ENCODE measurements at regions not wholly inside any gene's neighbourhood (a gene's known extent, or its start where the extent isn't known, plus 50 kb on each side); places are given as distances from the start of the nearest gene placed in this dataset.
"Not testable (repeated sequence)": the region's sequence is repeated elsewhere in the genome, so short reads cannot be mapped to it uniquely, and the experiment has no call there.

- Histone ChIP-seq H3K27ac (ENCODE audit: low read depth in 1 of 2, low read length in 2 of 2) (no peak overlapping the region), H3K9ac (ENCODE audit: low read depth in 1 of 2, low read length in 2 of 2) (no peak overlapping the region), H3K4me1 (ENCODE audit: control insufficient read depth in 4 of 4, insufficient read depth in 4 of 4, low read length in 3 of 4) (peaks cover 0 to 11% (median 5%) of the 10 kb centered on the region in 4 donors), H3K36me3 (ENCODE audit: control insufficient read depth in 4 of 4, insufficient read depth in 3 of 4, low read depth in 1 of 4, low read length in 3 of 4) (no peaks in the 10 kb centered on the region), H3K4me3 (ENCODE audit: low read depth in 1 of 3, low read length in 3 of 3) (no peak overlapping the region), H3K9me3 (ENCODE audit: control insufficient read depth in 4 of 4, low read length in 3 of 4) (no peaks in the 10 kb centered on the region), H3K27me3 (ENCODE audit: control insufficient read depth in 4 of 4, insufficient read depth in 4 of 4, low read length in 3 of 4) (no peaks in the 10 kb centered on the region)
- TF ChIP-seq SP1 (IDR thresholded peaks at IDR 0.05) (peak; percentile 42), FOXA1 (IDR thresholded peaks at IDR 0.05) (no peak), EGR1 (IDR thresholded peaks at IDR 0.05; ENCODE audit: low read depth in 2 of 2) (no peak), FOXA2 (IDR thresholded peaks at IDR 0.05) (no peak), RXRA (IDR thresholded peaks at IDR 0.05) (peak; percentile 31 to 41), HNF4A (conservative IDR thresholded peaks at IDR 0.05) (peak; percentile 54 to 57)
- TF ChIP-seq, protein P1, sequence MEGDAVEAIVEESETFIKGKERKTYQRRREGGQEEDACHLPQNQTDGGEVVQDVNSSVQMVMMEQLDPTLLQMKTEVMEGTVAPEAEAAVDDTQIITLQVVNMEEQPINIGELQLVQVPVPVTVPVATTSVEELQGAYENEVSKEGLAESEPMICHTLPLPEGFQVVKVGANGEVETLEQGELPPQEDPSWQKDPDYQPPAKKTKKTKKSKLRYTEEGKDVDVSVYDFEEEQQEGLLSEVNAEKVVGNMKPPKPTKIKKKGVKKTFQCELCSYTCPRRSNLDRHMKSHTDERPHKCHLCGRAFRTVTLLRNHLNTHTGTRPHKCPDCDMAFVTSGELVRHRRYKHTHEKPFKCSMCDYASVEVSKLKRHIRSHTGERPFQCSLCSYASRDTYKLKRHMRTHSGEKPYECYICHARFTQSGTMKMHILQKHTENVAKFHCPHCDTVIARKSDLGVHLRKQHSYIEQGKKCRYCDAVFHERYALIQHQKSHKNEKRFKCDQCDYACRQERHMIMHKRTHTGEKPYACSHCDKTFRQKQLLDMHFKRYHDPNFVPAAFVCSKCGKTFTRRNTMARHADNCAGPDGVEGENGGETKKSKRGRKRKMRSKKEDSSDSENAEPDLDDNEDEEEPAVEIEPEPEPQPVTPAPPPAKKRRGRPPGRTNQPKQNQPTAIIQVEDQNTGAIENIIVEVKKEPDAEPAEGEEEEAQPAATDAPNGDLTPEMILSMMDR (IDR thresholded peaks at IDR 0.05; ENCODE audit: low read depth, low read length, missing input control) = no peak
- WGBS = 57% methylated on average over 2 of the region's 2 CpGs
- no peak for DNase-seq (ENCODE audit: low spot score)
These were observed 290.2 kb upstream of the ERCC4 start for GRCh38 chr16:13629704-13630103.

GRCh38 chr16:13630374-13630773 lies 289.6 kb upstream of the ERCC4 start:
- peaks cover 0 to 11% (median 5%) of the 10 kb centered on the region in 4 donors for H3K4me1 ChIP-seq (ENCODE audit: control insufficient read depth in 4 of 4, insufficient read depth in 4 of 4, low read length in 3 of 4)

DNA sequence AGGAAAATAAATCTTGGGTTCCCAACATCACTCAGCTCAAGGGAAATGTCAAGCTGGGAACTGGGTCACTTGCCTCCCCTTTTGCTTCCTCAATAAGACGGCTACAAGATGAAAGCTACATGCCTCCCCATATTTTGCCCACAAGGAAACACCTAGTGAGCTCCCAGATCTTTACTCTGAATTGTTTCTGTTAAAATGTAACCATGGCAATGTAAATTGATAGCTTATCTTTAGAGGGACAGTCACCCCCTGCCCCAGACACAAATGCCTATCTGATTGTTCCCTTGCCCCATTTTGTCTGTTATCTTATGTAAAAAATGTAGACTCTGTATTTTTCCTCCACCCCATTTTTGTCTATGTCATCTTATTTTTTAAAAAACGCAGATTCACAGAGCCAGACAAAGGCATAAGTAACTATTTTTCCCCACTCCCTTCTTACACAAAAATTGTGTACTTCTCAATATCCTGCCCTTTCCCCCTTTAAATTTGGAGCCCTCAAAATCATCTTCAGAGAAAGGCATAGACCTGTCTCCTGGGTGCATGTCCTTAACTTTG lies 288.7 kb upstream of the ERCC4 start:
- Histone ChIP-seq H3K27ac (ENCODE audit: low read depth in 1 of 2, low read length in 2 of 2) (no peak overlapping the region), H3K27me3 (ENCODE audit: control insufficient read depth in 4 of 4, insufficient read depth in 4 of 4, low read length in 3 of 4) (no peaks in the 10 kb centered on the region), H3K36me3 (ENCODE audit: control insufficient read depth in 4 of 4, insufficient read depth in 3 of 4, low read depth in 1 of 4, low read length in 3 of 4) (no peaks in the 10 kb centered on the region), H3K4me3 (ENCODE audit: low read depth in 1 of 3, low read length in 3 of 3) (no peak overlapping the region), H3K9me3 (ENCODE audit: control insufficient read depth in 4 of 4, low read length in 3 of 4) (no peaks in the 10 kb centered on the region), H3K4me1 (ENCODE audit: control insufficient read depth in 4 of 4, insufficient read depth in 4 of 4, low read length in 3 of 4) (peaks cover 0 to 11% (median 5%) of the 10 kb centered on the region in 4 donors), H3K9ac (ENCODE audit: low read depth in 1 of 2, low read length in 2 of 2) (no peak overlapping the region)
- TF ChIP-seq, protein P2, sequence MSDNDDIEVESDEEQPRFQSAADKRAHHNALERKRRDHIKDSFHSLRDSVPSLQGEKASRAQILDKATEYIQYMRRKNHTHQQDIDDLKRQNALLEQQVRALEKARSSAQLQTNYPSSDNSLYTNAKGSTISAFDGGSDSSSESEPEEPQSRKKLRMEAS (IDR thresholded peaks at IDR 0.05) = no peak
- TF ChIP-seq TAF1 (conservative IDR thresholded peaks at IDR 0.05) = no peak
- DNase-seq (ENCODE audit: low spot score) = no peak
- WGBS = 72% methylated on average over 2 of the region's 2 CpGs

More at GRCh38 chr16:13630374-13630773, 289.6 kb upstream of the ERCC4 start:
- Histone ChIP-seq H3K27ac (ENCODE audit: low read depth in 1 of 2, low read length in 2 of 2) (no peak overlapping the region), H3K9me3 (ENCODE audit: control insufficient read depth in 4 of 4, low read length in 3 of 4) (no peaks in the 10 kb centered on the region), H3K36me3 (ENCODE audit: control insufficient read depth in 4 of 4, insufficient read depth in 3 of 4, low read depth in 1 of 4, low read length in 3 of 4) (no peaks in the 10 kb centered on the region), H3K9ac (ENCODE audit: low read depth in 1 of 2, low read length in 2 of 2) (no peak overlapping the region), H3K4me3 (ENCODE audit: low read depth in 1 of 3, low read length in 3 of 3) (no peak overlapping the region), H3K27me3 (ENCODE audit: control insufficient read depth in 4 of 4, insufficient read depth in 4 of 4, low read length in 3 of 4) (no peaks in the 10 kb centered on the region)
- no peak for TF ChIP-seq RXRA (IDR thresholded peaks at IDR 0.05)
- WGBS = 44% methylated on average over 5 of the region's 5 CpGs
- DNase-seq (ENCODE audit: low spot score) = no peak

- H3K36me3 ChIP-seq (ENCODE audit: control insufficient read depth in 4 of 4, insufficient read depth in 3 of 4, low read depth in 1 of 4, low read length in 3 of 4) = no peaks in the 10 kb centered on the region
- H3K9ac ChIP-seq (ENCODE audit: low read depth in 1 of 2, low read length in 2 of 2) = no peak overlapping the region
- no peak overlapping the region for H3K27ac ChIP-seq (ENCODE audit: low read depth in 1 of 2, low read length in 2 of 2)
- H3K4me3 ChIP-seq (ENCODE audit: low read depth in 1 of 3, low read length in 3 of 3) = no peak overlapping the region
- no peaks in the 10 kb centered on the region for H3K27me3 ChIP-seq (ENCODE audit: control insufficient read depth in 4 of 4, insufficient read depth in 4 of 4, low read length in 3 of 4)
- no peak for DNase-seq (ENCODE audit: low spot score)
- TF ChIP-seq YY1 (IDR thresholded peaks at IDR 0.05) = no peak
- TF ChIP-seq NR2F2 (IDR thresholded peaks at IDR 0.05) = no peak
- TF ChIP-seq, protein P3, sequence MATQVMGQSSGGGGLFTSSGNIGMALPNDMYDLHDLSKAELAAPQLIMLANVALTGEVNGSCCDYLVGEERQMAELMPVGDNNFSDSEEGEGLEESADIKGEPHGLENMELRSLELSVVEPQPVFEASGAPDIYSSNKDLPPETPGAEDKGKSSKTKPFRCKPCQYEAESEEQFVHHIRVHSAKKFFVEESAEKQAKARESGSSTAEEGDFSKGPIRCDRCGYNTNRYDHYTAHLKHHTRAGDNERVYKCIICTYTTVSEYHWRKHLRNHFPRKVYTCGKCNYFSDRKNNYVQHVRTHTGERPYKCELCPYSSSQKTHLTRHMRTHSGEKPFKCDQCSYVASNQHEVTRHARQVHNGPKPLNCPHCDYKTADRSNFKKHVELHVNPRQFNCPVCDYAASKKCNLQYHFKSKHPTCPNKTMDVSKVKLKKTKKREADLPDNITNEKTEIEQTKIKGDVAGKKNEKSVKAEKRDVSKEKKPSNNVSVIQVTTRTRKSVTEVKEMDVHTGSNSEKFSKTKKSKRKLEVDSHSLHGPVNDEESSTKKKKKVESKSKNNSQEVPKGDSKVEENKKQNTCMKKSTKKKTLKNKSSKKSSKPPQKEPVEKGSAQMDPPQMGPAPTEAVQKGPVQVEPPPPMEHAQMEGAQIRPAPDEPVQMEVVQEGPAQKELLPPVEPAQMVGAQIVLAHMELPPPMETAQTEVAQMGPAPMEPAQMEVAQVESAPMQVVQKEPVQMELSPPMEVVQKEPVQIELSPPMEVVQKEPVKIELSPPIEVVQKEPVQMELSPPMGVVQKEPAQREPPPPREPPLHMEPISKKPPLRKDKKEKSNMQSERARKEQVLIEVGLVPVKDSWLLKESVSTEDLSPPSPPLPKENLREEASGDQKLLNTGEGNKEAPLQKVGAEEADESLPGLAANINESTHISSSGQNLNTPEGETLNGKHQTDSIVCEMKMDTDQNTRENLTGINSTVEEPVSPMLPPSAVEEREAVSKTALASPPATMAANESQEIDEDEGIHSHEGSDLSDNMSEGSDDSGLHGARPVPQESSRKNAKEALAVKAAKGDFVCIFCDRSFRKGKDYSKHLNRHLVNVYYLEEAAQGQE (IDR thresholded peaks at IDR 0.05) = no peak
- TF ChIP-seq EGR1 (IDR thresholded peaks at IDR 0.05; ENCODE audit: low read depth in 2 of 2) = no peak
- no peak for TF ChIP-seq RXRA (IDR thresholded peaks at IDR 0.05)
- TF ChIP-seq JUND (IDR thresholded peaks at IDR 0.05) = no peak
- TF ChIP-seq, protein P2 (IDR thresholded peaks at IDR 0.05) = no peak
- TF ChIP-seq RAD21 (IDR thresholded peaks at IDR 0.05) = no peak
- no peak for TF ChIP-seq FOXA2 (IDR thresholded peaks at IDR 0.05)
- no peak for TF ChIP-seq FOXA1 (IDR thresholded peaks at IDR 0.05)
- TF ChIP-seq HNF4G (IDR thresholded peaks at IDR 0.05) = no peak
- 69% methylated on average over 4 of the region's 4 CpGs for WGBS
- no peaks in the 10 kb centered on the region for H3K9me3 ChIP-seq (ENCODE audit: control insufficient read depth in 4 of 4, low read length in 3 of 4)
- peaks cover 0 to 11% (median 5%) of the 10 kb centered on the region in 4 donors for H3K4me1 ChIP-seq (ENCODE audit: control insufficient read depth in 4 of 4, insufficient read depth in 4 of 4, low read length in 3 of 4)
These were observed 288.0 kb upstream of the ERCC4 start for GRCh38 chr16:13631916-13632315.

DNA sequence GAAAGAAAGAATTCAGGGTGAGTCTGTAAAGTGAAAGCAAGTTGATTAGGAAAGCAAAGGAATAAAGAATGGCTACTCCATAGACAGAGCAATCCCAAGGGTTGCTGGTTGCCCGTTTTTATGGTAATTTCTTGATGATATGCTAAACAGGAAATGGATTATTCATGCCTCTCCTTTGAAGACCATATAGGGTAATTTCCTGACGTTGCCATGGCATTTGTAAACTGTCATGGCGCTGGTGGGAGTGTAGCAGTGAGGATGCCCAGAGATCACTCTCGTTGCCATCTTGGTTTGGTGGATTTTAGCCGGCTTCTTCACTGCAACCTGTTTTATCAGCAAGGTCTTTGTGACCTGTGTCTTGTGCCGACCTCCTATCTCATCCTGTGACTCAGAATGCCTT lies 287.4 kb upstream of the ERCC4 start:
- DNase-seq (ENCODE audit: low spot score); H3K4me3 ChIP-seq (ENCODE audit: low read depth in 1 of 3, low read length in 3 of 3); H3K9ac ChIP-seq (ENCODE audit: low read depth in 1 of 2, low read length in 2 of 2); H3K9me3 ChIP-seq (ENCODE audit: control insufficient read depth in 4 of 4, low read length in 3 of 4); H3K36me3 ChIP-seq (ENCODE audit: control insufficient read depth in 4 of 4, insufficient read depth in 3 of 4, low read depth in 1 of 4, low read length in 3 of 4); H3K27ac ChIP-seq (ENCODE audit: low read depth in 1 of 2, low read length in 2 of 2); H3K27me3 ChIP-seq (ENCODE audit: control insufficient read depth in 4 of 4, insufficient read depth in 4 of 4, low read length in 3 of 4): not testable (repeated sequence)
- peaks cover 0 to 11% (median 5%) of the 10 kb centered on the region in 4 donors for H3K4me1 ChIP-seq (ENCODE audit: control insufficient read depth in 4 of 4, insufficient read depth in 4 of 4, low read length in 3 of 4)
- 78% methylated on average over 6 of the region's 6 CpGs for WGBS

Data from liver (tissue), 8 donors.